ENCODE measurements at regions not wholly inside any gene's neighbourhood (a gene's known extent, or its start where the extent isn't known, plus 50 kb on each side); places are given as distances from the start of the nearest gene placed in this dataset.

DNA sequence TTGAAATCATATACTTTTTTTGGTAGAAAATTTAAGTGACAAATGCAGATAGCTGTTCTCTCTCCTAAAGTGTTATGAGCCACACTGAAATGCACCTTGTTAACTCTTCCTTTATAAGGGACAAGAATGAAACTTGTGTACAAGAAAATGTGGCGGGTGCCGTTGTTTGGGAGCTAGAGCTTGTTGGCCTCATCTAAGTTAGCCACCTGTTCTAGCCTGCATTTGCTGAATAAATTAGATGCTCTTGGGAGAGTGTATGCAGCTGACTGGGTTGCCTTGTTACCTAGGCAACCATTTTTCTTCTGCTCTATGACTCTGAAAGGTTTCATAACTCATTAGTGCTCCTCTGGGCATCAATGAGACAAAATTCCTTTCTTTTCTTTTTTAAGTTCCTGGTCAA is 174.3 kb downstream of the TAF11L14 start:
- no peak for TF ChIP-seq SNAI2 (CRISPR knock-in tag; IDR thresholded peaks at IDR 0.05)
- TF ChIP-seq ZFP3 (CRISPR knock-in tag; IDR thresholded peaks at IDR 0.05), result no peak
- no peak for TF ChIP-seq RARB (CRISPR knock-in tag; IDR thresholded peaks at IDR 0.05)
- no peak for TF ChIP-seq PPARA (CRISPR knock-in tag; IDR thresholded peaks at IDR 0.05; ENCODE audit: borderline replicate concordance)
- no peak for TF ChIP-seq ISL1 (CRISPR knock-in tag; IDR thresholded peaks at IDR 0.05)
- no peak for TF ChIP-seq GLIS3 (CRISPR knock-in tag; IDR thresholded peaks at IDR 0.05)
- TF ChIP-seq, protein P1, sequence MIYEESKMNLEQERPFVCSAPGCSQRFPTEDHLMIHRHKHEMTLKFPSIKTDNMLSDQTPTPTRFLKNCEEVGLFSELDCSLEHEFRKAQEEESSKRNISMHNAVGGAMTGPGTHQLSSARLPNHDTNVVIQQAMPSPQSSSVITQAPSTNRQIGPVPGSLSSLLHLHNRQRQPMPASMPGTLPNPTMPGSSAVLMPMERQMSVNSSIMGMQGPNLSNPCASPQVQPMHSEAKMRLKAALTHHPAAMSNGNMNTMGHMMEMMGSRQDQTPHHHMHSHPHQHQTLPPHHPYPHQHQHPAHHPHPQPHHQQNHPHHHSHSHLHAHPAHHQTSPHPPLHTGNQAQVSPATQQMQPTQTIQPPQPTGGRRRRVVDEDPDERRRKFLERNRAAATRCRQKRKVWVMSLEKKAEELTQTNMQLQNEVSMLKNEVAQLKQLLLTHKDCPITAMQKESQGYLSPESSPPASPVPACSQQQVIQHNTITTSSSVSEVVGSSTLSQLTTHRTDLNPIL (CRISPR knock-in tag; IDR thresholded peaks at IDR 0.05; ENCODE audit: low read depth), result no peak
- TF ChIP-seq OSR1 (CRISPR knock-in tag; IDR thresholded peaks at IDR 0.05), result no peak
- no peak for TF ChIP-seq TOX (CRISPR knock-in tag; IDR thresholded peaks at IDR 0.05; ENCODE audit: borderline replicate concordance)
- TF ChIP-seq, protein P2, sequence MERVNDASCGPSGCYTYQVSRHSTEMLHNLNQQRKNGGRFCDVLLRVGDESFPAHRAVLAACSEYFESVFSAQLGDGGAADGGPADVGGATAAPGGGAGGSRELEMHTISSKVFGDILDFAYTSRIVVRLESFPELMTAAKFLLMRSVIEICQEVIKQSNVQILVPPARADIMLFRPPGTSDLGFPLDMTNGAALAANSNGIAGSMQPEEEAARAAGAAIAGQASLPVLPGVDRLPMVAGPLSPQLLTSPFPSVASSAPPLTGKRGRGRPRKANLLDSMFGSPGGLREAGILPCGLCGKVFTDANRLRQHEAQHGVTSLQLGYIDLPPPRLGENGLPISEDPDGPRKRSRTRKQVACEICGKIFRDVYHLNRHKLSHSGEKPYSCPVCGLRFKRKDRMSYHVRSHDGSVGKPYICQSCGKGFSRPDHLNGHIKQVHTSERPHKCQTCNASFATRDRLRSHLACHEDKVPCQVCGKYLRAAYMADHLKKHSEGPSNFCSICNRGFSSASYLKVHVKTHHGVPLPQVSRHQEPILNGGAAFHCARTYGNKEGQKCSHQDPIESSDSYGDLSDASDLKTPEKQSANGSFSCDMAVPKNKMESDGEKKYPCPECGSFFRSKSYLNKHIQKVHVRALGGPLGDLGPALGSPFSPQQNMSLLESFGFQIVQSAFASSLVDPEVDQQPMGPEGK (CRISPR knock-in tag; IDR thresholded peaks at IDR 0.05; ENCODE audit: borderline replicate concordance), result no peak
- TF ChIP-seq, protein P3, sequence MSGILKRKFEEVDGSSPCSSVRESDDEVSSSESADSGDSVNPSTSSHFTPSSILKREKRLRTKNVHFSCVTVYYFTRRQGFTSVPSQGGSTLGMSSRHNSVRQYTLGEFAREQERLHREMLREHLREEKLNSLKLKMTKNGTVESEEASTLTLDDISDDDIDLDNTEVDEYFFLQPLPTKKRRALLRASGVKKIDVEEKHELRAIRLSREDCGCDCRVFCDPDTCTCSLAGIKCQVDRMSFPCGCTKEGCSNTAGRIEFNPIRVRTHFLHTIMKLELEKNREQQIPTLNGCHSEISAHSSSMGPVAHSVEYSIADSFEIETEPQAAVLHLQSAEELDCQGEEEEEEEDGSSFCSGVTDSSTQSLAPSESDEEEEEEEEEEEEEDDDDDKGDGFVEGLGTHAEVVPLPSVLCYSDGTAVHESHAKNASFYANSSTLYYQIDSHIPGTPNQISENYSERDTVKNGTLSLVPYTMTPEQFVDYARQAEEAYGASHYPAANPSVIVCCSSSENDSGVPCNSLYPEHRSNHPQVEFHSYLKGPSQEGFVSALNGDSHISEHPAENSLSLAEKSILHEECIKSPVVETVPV (CRISPR knock-in tag; IDR thresholded peaks at IDR 0.05), result no peak
- no peak for TF ChIP-seq ZNF70 (CRISPR knock-in tag; IDR thresholded peaks at IDR 0.05)
- no peak for TF ChIP-seq ZFP30 (CRISPR knock-in tag; IDR thresholded peaks at IDR 0.05)
- TF ChIP-seq ESRRG (CRISPR knock-in tag; IDR thresholded peaks at IDR 0.05), result no peak
- TF ChIP-seq ZC3H10 (CRISPR knock-in tag; IDR thresholded peaks at IDR 0.05), result no peak
- no peak for TF ChIP-seq ARNTL (CRISPR knock-in tag; IDR thresholded peaks at IDR 0.05; ENCODE audit: borderline replicate concordance, low read depth)
- TF ChIP-seq, protein P4, sequence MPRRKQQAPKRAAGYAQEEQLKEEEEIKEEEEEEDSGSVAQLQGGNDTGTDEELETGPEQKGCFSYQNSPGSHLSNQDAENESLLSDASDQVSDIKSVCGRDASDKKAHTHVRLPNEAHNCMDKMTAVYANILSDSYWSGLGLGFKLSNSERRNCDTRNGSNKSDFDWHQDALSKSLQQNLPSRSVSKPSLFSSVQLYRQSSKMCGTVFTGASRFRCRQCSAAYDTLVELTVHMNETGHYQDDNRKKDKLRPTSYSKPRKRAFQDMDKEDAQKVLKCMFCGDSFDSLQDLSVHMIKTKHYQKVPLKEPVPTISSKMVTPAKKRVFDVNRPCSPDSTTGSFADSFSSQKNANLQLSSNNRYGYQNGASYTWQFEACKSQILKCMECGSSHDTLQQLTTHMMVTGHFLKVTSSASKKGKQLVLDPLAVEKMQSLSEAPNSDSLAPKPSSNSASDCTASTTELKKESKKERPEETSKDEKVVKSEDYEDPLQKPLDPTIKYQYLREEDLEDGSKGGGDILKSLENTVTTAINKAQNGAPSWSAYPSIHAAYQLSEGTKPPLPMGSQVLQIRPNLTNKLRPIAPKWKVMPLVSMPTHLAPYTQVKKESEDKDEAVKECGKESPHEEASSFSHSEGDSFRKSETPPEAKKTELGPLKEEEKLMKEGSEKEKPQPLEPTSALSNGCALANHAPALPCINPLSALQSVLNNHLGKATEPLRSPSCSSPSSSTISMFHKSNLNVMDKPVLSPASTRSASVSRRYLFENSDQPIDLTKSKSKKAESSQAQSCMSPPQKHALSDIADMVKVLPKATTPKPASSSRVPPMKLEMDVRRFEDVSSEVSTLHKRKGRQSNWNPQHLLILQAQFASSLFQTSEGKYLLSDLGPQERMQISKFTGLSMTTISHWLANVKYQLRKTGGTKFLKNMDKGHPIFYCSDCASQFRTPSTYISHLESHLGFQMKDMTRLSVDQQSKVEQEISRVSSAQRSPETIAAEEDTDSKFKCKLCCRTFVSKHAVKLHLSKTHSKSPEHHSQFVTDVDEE (CRISPR knock-in tag; IDR thresholded peaks at IDR 0.05), result no peak
- TF ChIP-seq, protein P5, sequence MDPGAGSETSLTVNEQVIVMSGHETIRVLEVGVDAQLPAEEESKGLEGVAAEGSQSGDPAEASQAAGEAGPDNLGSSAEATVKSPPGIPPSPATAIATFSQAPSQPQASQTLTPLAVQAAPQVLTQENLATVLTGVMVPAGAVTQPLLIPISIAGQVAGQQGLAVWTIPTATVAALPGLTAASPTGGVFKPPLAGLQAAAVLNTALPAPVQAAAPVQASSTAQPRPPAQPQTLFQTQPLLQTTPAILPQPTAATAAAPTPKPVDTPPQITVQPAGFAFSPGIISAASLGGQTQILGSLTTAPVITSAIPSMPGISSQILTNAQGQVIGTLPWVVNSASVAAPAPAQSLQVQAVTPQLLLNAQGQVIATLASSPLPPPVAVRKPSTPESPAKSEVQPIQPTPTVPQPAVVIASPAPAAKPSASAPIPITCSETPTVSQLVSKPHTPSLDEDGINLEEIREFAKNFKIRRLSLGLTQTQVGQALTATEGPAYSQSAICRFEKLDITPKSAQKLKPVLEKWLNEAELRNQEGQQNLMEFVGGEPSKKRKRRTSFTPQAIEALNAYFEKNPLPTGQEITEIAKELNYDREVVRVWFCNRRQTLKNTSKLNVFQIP (CRISPR knock-in tag; IDR thresholded peaks at IDR 0.05; ENCODE audit: borderline replicate concordance, low read depth), result no peak
- ATAC-seq, result no peak

DNA sequence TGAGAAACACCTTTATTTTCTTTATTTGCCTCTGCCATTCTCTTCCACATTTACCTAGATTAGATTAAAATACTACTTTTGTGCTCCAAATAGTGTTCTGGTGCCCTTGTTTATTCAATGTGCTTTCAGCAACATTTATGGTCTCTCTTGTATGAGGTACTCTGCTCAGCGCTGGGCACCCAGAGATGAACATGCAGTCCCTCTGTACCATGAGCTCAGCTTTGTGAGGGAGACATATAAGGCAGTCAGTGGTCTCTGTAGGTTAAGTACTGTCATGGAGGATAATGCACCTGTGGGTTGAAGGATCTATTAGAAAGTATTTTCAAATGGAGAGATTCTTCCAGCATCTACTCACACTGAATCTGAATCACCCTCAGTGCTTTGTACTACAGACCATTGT is 176.5 kb downstream of the TAF11L14 start:
- no peak for ATAC-seq
- no peak for TF ChIP-seq ZC3H10 (CRISPR knock-in tag; IDR thresholded peaks at IDR 0.05)

DNA sequence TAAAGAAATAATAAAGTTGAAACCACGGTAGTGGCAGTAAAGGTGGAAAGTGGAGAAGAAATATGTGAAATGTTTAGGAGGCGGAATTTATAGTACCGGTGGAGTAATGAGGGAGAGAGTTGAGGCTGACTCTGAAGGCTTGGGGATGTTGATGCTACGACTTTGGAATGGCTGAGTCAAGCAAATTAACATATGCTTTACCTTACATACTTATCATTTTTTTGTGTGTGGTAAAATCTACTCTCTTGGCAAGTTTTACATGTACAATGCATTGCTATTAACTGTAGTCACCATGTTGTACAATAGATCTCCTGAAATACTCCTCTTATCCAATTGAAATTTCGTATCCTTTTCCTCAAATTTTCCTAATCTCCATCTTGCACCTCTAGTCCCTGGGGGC is 179.0 kb downstream of the TAF11L14 start:
- ATAC-seq, result no peak
- no peak for TF ChIP-seq ZFP3 (CRISPR knock-in tag; IDR thresholded peaks at IDR 0.05)
- no peak for TF ChIP-seq GLIS3 (CRISPR knock-in tag; IDR thresholded peaks at IDR 0.05)
- no peak for TF ChIP-seq ARNTL (CRISPR knock-in tag; IDR thresholded peaks at IDR 0.05; ENCODE audit: borderline replicate concordance, low read depth)
- TF ChIP-seq ISL1 (CRISPR knock-in tag; IDR thresholded peaks at IDR 0.05), result no peak
- TF ChIP-seq RARB (CRISPR knock-in tag; IDR thresholded peaks at IDR 0.05), result no peak
- no peak for TF ChIP-seq ZC3H10 (CRISPR knock-in tag; IDR thresholded peaks at IDR 0.05)
- no peak for TF ChIP-seq BACH2 (CRISPR knock-in tag; IDR thresholded peaks at IDR 0.05; ENCODE audit: borderline replicate concordance)
- TF ChIP-seq, protein P5 (CRISPR knock-in tag; IDR thresholded peaks at IDR 0.05; ENCODE audit: borderline replicate concordance, low read depth), result no peak
- no peak for TF ChIP-seq SNAI2 (CRISPR knock-in tag; IDR thresholded peaks at IDR 0.05)
- TF ChIP-seq, protein P1 (CRISPR knock-in tag; IDR thresholded peaks at IDR 0.05; ENCODE audit: low read depth), result no peak
- no peak for TF ChIP-seq OSR1 (CRISPR knock-in tag; IDR thresholded peaks at IDR 0.05)
- no peak for TF ChIP-seq ZNF8 (CRISPR knock-in tag; IDR thresholded peaks at IDR 0.05)
- no peak for TF ChIP-seq ZNF70 (CRISPR knock-in tag; IDR thresholded peaks at IDR 0.05)
- no peak for TF ChIP-seq ZFP30 (CRISPR knock-in tag; IDR thresholded peaks at IDR 0.05)
- TF ChIP-seq, protein P4 (CRISPR knock-in tag; IDR thresholded peaks at IDR 0.05), result no peak
- no peak for TF ChIP-seq PPARA (CRISPR knock-in tag; IDR thresholded peaks at IDR 0.05; ENCODE audit: borderline replicate concordance)
